LNCaP clone FGC (cell line): ENCODE measurements at regions not wholly inside any gene's neighbourhood (a gene's known extent, or its start where the extent isn't known, plus 50 kb on each side); places are given as distances from the start of the nearest gene placed in this dataset.

Experiments used
- DNase-seq: peaks from one replicate; pipeline ENCODE4 v3.0.0-alpha.2; 2011; ENCODE audit warnings: low read depth
- H3K4me3 ChIP-seq: 2 replicates; pipeline ENCODE4 v1.5.1; 2011; ENCODE audit warnings: mild to moderate bottlenecking, low read depth, low read length, control low read depth
- TF ChIP-seq, protein P1 (sequence below): IDR thresholded peaks from 2 replicates; pipeline ENCODE4 v1.5.1; 2012; ENCODE audit warnings: mild to moderate bottlenecking; ENCODE audit not compliant: control insufficient read depth, insufficient read depth; ENCODE audit errors: extremely low read depth

DNA sequence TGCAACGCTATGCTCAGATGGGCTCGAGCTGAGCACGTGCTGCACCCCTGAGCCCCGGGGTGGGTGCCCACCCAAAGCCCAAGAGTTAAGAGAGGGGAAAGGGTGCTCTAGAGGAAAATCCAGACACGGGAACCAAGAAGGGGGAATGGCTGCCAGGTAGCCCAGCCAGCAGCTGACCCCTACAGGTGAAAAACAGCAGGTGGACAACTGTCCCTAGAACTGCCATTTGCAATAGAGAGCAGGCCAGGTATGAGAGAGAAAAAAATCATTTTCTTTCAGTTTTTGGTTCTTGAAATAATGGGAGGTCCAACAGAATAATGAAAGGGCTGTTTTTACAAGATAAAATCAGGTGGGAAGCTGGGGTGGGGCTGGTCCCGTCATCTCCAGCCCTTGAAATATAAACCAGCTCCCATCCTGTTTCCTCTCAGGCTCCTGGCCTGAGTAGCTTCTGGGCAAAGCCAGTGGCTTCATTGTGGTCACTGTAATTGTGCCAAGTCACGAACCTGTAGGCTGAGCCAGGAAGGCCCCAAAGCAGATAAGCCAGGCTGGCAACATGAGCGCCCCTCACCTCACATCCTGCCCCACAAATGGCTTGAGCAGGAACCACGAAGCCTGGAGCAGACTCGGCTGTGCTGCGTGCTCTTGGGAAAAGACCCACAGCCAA is 257.8 kb downstream of the SNX10 start:
- no peak for DNase-seq
- TF ChIP-seq, protein P1, sequence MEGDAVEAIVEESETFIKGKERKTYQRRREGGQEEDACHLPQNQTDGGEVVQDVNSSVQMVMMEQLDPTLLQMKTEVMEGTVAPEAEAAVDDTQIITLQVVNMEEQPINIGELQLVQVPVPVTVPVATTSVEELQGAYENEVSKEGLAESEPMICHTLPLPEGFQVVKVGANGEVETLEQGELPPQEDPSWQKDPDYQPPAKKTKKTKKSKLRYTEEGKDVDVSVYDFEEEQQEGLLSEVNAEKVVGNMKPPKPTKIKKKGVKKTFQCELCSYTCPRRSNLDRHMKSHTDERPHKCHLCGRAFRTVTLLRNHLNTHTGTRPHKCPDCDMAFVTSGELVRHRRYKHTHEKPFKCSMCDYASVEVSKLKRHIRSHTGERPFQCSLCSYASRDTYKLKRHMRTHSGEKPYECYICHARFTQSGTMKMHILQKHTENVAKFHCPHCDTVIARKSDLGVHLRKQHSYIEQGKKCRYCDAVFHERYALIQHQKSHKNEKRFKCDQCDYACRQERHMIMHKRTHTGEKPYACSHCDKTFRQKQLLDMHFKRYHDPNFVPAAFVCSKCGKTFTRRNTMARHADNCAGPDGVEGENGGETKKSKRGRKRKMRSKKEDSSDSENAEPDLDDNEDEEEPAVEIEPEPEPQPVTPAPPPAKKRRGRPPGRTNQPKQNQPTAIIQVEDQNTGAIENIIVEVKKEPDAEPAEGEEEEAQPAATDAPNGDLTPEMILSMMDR, result no peak
- H3K4me3 ChIP-seq, result no peak overlapping the region

DNA sequence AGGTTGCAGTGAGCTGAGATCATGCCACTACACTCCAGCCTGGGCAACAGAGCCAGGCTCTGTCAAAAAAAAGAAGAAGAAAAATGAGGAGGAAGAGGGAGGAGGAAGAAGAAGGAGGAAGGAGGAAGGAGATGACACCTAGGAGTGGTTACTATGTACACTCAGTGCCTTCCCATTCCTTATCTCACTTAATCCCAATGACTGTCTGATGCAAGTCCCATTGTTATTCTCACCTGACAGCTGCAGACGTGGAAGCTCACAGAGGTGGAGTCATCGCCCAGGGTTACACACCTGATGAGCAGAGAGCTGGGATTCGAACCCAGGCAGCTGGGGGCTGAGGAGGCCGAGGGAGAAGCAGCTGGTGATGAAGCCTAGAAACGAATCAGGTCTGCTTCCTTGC is 258.8 kb downstream of the SNX10 start:
- TF ChIP-seq, protein P1, result no peak
- no peak for DNase-seq
- no peak overlapping the region for H3K4me3 ChIP-seq

DNA sequence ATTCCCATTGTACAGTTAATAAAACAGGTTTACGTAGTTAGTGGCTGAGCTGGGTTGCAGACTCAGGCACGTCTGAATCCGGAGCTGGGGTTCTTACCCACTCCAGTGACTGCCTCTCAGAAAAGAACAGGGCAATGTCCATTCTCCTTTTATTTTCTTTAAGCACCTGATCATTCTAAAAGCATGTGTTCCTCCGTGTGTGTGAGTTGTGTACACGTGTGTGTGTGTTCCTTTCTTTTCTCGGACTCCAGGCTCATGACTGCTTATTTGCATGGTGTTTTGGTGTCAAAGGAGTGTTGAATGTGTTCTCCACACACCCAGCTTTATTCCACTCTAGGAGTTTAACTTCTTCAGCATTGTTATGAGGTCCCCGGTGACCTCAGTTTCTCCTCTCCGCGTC is 260.1 kb downstream of the SNX10 start:
- H3K4me3 ChIP-seq, result no peak overlapping the region
- TF ChIP-seq, protein P1, result no peak
- no peak for DNase-seq

DNA sequence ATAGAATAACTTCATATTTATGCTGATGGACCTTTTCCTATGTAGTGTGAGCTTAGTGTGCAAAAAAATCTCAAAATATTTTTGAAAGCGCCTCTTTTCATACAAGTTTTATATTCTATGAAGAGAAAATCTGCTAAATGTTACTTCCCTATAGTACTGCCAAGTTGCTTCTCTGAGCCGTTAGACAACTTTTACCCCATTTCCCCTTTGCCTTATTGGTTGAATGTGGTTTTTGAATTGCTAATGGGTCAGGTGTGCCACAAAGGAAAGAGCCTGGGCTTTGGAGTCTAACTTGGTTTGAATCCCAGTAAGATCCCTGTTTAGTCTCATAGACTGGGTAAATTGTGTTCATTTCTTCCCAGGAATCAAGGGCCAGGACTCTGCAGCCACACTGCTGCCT is 261.5 kb downstream of the SNX10 start:
- no peak overlapping the region for H3K4me3 ChIP-seq
- TF ChIP-seq, protein P1, result no peak
- DNase-seq, result no peak

DNA sequence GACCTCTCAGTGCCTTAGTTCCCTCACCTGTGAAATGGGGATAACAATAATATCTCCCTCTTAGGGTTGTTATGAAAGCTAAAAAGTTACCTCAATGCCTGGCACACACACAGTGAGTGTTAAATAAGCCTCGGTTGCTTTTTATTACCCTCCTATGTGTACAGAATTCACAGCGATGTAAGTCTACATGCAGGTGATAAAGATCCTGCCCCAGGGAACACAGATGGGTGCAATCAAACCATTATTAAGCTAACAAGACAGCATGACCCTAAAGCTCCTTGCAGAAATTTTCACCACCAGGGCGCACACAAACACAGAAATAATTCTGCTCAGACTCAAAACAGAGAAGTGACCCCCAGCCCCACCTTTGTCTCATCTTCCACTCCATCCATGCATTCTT is 261.9 kb downstream of the SNX10 start:
- TF ChIP-seq, protein P1, result no peak
- H3K4me3 ChIP-seq, result no peak overlapping the region
- DNase-seq, result no peak

DNA sequence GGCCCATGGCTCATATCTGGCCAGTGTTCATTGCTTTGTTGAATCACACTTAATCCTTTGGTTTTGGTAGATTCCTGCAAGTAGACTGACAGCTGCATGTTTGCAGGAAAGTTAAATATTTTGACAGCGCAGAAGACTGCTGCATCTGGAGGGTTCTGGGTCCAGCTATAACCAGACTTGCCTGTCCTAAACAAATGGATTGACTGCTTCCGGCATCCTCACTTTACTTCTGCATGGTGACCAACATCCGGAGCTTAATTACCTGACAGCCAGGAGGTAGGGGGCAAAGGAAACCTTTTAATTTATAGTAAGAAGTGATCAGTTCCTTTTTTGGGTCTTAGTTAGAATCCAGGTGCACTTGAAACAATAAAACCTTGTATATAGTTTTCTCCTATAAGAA is 263.3 kb downstream of the SNX10 start:
- no peak for DNase-seq
- TF ChIP-seq, protein P1, result no peak
- no peak overlapping the region for H3K4me3 ChIP-seq
